Fibroblast of lung (primary cell): ENCODE measurements at regions not wholly inside any gene's neighbourhood (a gene's known extent, or its start where the extent isn't known, plus 50 kb on each side); places are given as distances from the start of the nearest gene placed in this dataset.

Source experiments
- EZH2 ChIP-seq: IDR thresholded peaks from 2 replicates; pipeline ENCODE4 v1.5.1; 2012; ENCODE audit warnings: low read length, control low read depth, mild to moderate bottlenecking; ENCODE audit errors: missing control alignments
- TF ChIP-seq, protein P1 (sequence below), 2 donors: IDR thresholded peaks in 1 of 2; conservative IDR thresholded peaks in 1 of 2; 1 replicate in 1 of 2; 2 replicates in 1 of 2; pipeline ENCODE4 v1.5.1; 2011 to 2012; ENCODE audit warnings: low read length in 2 of 2, control low read depth in 1 of 2, inconsistent platforms in 1 of 2, low read depth in 1 of 2, mild to moderate bottlenecking in 1 of 2

DNA sequence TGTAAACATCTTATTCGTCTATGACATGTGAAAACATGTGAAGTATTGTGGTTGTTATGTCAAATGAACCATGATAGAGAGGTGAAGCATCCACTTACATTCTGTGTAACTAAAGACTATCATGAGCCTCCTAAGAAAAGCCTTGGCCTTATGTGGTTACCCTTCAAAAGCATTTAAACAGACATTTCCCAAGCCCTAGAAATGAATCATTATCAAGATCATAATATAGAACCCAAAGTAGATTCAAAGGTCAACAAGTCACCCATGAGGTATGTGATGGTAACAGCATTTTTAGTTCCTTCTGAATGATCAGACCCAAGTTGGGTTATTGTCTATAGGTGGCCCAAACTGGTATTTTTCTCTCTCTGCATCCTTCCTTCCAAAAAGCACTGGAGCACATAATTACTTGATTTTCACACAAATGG, 408.0 kb downstream of the TBL1XR1 start:
- TF ChIP-seq, protein P1, sequence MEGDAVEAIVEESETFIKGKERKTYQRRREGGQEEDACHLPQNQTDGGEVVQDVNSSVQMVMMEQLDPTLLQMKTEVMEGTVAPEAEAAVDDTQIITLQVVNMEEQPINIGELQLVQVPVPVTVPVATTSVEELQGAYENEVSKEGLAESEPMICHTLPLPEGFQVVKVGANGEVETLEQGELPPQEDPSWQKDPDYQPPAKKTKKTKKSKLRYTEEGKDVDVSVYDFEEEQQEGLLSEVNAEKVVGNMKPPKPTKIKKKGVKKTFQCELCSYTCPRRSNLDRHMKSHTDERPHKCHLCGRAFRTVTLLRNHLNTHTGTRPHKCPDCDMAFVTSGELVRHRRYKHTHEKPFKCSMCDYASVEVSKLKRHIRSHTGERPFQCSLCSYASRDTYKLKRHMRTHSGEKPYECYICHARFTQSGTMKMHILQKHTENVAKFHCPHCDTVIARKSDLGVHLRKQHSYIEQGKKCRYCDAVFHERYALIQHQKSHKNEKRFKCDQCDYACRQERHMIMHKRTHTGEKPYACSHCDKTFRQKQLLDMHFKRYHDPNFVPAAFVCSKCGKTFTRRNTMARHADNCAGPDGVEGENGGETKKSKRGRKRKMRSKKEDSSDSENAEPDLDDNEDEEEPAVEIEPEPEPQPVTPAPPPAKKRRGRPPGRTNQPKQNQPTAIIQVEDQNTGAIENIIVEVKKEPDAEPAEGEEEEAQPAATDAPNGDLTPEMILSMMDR (conservative IDR thresholded peaks at IDR 0.05 in 1 of 2, IDR thresholded peaks at IDR 0.05 in 1 of 2; ENCODE audit: low read depth in 1 of 2, low read length in 2 of 2), result no peak
- no peak for TF ChIP-seq EZH2
